GM21737 (cell line): ENCODE measurements at regions not wholly inside any gene's neighbourhood (a gene's known extent, or its start where the extent isn't known, plus 50 kb on each side); places are given as distances from the start of the nearest gene placed in this dataset.

Experiments used
- ATAC-seq: cut with Tn5 transposase; IDR thresholded peaks from one replicate; pipeline ENCODE4 v1.9.1; 2021; ENCODE audit warnings: mild to moderate bottlenecking, moderate library complexity; ENCODE audit not compliant: unreplicated experiment

DNA sequence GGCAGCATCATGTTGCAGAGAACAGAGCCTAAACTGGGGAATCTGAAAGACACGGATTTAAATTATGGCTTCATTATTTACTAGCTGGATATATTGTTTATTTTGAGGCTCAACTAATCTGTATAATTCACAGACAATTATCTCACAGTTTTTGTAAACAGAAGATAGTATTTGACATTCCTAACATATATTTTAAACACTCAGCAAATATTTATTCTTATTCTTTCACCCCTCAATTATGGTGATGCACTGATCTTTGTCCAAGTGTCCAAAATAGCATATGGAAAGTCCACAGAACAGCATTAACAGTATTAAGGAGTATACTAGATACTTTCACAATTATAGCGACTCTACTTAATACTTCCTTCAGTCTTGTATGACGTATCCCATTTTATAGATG lies 257.0 kb downstream of the ADGRG6 start:
- ATAC-seq, result no peak

- no peak for ATAC-seq
Measured at GRCh38 chr6:142561511-142562265, 259.9 kb downstream of the ADGRG6 start.

DNA sequence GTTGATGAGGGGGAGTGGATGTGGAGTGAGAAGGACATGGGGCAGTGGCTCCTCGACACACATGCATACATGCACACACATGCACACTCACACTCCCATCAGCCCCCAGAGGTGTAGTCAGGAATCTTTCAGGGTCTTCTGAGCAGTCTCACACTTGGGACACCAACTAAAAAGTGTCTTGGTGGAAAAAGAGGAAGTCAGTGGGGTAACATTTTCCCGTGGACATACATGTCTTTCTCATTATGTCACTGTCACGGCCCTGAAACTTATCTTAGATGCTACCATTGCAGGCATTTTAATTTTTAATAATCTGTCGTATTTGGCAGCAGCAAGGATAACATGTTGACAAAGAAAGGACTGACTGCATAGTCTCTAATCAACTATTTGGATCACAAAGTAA lies 261.1 kb downstream of the ADGRG6 start:
- ATAC-seq, result no peak

DNA sequence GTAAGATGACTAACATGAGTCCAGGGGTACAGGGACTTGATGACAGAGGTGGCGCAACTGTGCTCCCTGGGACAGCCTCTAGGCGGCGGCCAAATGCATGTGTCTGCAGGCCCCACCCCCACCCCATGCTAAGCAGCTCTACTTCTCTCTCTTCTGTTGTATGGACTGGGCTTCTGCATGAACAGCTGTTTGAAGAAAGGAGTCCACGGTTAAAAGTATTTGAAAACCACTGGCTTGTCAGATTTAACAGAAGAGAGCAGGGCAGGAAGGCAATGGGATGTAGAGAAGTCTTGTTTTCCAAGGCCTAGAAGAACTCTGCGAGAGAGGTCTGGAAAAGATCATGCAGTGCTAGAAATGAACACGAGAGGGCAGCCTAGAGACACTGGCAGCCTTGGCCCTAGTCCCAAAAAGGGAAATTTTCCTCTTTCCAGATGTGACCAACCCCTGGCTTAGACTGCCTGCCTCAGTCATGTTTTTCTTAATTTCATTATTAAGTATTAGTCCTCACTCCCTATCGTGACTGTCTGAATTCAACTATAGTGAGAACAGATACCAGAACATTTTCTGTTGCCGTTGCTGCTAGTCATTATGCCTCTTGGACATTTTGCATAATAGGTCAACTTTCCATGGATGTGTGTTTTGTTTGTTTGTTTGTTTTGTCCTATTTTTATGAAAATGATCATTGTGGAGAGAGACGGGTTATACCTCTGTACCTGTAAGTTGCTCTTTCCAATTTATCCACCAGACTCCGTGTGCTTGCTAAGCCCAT lies 265.0 kb downstream of the ADGRG6 start:
- no peak for ATAC-seq

DNA sequence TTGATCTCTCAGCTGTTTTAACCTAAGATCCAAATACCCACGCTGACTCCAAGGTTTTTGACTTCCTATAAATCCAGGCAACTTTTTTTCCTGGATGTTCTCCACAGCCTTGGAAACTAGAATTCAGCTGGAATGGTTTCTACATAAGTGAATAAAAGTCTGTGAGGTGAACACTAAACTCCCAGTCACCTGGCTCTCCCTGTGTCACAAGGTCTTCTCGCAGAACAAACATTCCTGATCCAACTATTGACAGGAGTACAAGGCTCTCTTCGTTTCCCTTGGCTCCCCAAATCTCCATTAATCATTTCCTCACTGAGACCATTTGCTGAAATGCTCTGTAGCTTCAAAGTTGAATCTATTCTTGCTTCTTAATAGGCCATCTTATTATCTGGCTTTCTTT lies 265.7 kb downstream of the ADGRG6 start:
- no peak for ATAC-seq

GRCh38 chr6:142568857-142569597 lies 267.2 kb downstream of the ADGRG6 start:
- no peak for ATAC-seq

DNA sequence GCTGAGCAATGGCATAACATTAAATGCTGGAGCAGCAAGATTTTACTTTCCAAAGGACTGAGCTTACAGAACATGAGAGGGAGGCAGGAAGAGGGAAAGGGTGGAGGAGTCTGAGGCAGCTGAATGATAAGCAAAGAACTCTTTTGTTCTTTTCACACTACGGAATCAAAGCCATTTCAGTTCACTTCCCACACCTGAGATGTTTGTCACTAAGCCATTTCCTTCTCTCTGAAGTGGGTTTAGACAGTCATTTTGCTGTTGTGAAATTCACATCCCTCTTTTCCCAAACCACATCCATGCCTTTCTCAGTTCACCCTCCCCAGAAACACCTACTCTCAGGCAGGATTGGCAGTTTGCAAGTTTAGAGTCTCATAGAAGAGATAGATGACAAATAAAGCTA lies 267.9 kb downstream of the ADGRG6 start:
- no peak for ATAC-seq

DNA sequence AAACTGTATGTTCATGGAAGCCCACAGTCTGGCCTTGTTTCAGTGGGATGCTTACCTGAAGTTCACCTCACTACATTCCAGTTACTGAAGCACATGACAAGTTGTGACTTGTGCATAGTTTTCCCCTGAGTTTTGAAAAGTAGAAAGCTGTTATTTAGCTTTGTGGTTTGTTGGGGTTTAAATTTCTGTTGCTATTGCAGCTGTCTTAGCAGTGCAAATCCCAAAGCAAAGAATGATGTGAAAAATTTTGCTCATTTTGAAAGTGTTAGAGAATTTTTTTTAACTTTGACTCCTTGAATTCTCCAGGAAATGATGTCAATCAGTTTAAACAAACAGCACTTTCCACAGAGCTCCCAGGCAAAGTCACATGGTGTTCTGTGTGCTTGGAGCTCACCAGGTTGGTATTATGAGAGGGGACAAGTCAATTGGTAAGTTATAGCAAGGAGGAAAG lies 268.4 kb downstream of the ADGRG6 start:
- no peak for ATAC-seq

DNA sequence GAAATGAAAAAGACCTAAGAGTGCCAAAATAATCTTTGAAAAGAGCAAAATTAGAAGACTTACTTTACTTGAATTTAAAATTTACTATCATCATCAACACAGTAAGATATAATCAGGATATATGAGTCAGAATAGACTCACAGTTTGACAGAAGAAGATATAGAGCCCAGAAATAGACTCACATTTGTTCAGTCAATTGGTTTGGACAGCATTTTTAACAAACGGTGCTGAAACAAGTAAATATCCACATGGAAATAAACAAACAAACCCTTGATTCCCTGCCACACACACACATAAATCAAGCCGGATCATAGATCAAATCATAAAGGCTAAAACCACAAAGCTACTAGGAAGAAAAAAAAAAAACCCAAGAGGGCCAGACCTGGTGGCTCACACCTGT lies 291.1 kb downstream of the ADGRG6 start:
- ATAC-seq, result no peak

- no peak for ATAC-seq
Measured at GRCh38 chr6:142597836-142598235, 296.0 kb downstream of the ADGRG6 start.

GRCh38 chr6:142601427-142601826 lies 299.6 kb downstream of the ADGRG6 start:
- no peak for ATAC-seq

GRCh38 chr6:142602972-142603371 lies 301.2 kb downstream of the ADGRG6 start:
- ATAC-seq, result no peak

DNA sequence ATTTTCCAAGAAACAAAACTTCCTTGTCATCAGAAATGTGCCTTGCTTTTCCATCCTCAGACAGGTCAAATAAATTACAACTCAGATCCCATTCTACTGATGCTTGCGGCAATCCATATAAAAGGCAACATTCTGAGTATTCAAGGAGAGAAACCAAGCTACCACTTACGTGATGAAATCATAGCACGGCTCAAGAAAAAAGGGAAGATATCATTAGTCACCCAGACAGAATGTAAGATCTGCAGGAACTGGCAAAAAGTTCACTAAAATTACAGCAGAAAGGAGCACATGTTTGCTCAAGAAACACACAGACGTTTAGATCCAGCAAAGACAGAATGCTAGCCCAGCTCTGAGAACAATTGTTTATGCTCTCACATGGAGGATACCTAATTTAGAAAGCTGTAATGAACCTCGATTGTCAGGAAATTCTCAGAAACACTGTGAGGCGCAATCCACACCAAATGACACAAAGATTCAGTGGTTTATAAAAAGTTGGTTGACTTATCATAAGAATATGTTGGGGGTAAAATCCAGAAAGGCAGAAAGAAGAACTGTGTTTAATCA lies 304.2 kb downstream of the ADGRG6 start:
- no peak for ATAC-seq

- ATAC-seq, result no peak
Measured at GRCh38 chr6:142612956-142613355, 311.1 kb downstream of the ADGRG6 start.

DNA sequence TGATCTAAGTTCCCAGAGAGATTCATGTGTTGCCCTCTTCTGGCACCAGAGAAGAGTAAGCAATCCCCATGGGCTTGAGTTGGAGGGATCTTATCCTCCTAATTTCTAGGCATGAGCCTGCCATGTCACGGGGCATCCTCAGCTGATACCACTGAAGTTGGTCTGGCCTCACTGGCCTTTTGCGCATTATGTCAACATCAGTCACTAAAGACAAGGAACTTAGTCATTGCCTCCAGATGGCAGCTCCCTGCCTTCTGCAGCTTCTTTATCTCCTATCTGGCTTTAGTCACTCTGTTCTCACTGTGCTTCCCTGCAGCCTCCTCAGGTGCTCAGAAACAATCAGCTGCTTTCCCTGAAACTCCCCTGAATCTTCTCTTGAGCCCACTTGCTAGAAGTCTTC lies 312.2 kb downstream of the ADGRG6 start:
- ATAC-seq, result no peak

GRCh38 chr6:142617158-142617557 lies 315.4 kb downstream of the ADGRG6 start:
- no peak for ATAC-seq

- no peak for ATAC-seq
Measured at GRCh38 chr6:142621822-142622221, 320.0 kb downstream of the ADGRG6 start.

GRCh38 chr6:142624978-142625715 lies 319.8 kb downstream of the HIVEP2 start:
- no peak for ATAC-seq

DNA sequence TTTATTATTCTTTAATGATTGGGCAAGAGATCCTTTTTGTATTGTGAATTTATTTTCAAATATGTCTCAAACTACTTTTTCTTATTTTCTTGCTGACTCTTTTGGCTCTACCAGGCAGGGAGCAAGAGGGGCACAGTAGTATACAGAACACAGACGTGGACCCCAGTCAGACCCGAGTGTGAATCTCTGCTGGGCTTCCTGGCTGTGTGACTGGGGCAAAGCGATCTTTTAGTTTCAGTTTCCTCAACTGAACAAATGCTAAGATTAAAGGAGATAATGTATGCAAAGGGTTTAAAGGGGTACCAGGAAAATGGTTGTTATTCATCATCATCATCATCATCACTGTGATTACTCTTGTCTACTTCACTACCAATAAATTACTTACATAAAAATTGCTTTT lies 317.5 kb downstream of the HIVEP2 start:
- ATAC-seq, result no peak

DNA sequence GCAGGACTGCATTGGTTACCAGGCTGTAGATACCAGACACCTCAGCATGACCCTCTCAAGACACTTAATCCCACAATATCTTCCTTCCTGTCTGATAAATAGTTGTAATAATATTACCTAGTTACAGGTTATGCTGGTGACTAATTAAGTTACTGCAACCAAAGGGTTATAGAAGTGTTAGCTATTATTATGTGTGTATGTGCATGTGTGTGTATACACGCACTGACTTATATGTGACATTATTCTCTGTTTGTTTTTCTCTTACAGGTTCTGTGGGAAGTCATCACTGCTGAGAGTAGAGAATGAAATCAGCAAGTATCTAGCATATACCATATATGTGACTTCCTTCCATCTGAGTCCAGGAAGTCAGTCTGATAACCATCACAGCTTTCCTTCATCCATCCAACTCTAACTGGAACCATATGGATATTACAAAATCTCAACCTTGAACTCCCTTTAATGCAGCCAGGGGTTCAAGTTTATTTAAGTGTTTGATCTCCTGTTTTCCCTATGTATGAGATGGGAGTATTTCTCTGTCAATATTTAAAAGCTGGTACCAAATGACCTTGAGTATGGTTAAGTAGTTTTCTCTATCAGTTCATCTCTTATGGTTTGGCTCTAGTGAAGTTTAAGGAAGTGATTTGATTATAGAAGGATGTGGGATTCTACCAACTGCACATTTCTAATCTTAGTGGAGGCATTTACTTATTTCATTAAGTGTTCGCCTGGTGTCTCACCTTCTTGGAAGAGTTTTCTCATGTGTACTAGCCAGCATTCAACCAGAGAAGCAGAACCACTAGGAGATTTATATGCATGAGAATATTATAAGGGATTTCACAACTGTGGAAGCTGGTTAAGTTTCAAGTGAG lies 313.2 kb downstream of the HIVEP2 start:
- no peak for ATAC-seq
